Neural cell (in vitro differentiated cells): ENCODE measurements at regions not wholly inside any gene's neighbourhood (a gene's known extent, or its start where the extent isn't known, plus 50 kb on each side); places are given as distances from the start of the nearest gene placed in this dataset.

Source experiments
- H2AFZ ChIP-seq: fragments of 200-600, 300-800 bp; sonication (generic), shearing (Covaris generic); 2 replicates; pipeline ENCODE4 v1.6.0; 2014; ENCODE audit warnings: low read depth, mild to moderate bottlenecking, antibody characterized with exemption, low read length, moderate library complexity
- H3F3A ChIP-seq: fragments of 200-600 bp; shearing (Covaris generic); 2 replicates; pipeline ENCODE4 v1.6.1; 2016; ENCODE audit warnings: mild to moderate bottlenecking, moderate library complexity, mixed read lengths, antibody characterized with exemption, low read length; ENCODE audit not compliant: insufficient read depth, poor library complexity, severe bottlenecking
- H3K27ac ChIP-seq: fragments of 200-600, 300-800 bp; sonication (generic), shearing (Covaris generic); 2 replicates; pipeline ENCODE4 v1.5.1; 2014; ENCODE audit warnings: mild to moderate bottlenecking, low read length, moderate library complexity
- H3K27me3 ChIP-seq: fragments of 300-800, 200-600 bp; sonication (generic), shearing (Covaris generic); 2 replicates; pipeline ENCODE4 v1.6.0; 2014; ENCODE audit warnings: mild to moderate bottlenecking, low read depth, low read length, moderate library complexity; ENCODE audit not compliant: insufficient read depth
- H3K36me3 ChIP-seq: fragments of 300-800, 200-600 bp; sonication (generic), shearing (Covaris generic); 2 replicates; pipeline ENCODE4 v1.5.1; 2014; ENCODE audit warnings: mild to moderate bottlenecking, antibody characterized with exemption, low read length, moderate library complexity; ENCODE audit not compliant: insufficient read depth
- H3K4me2 ChIP-seq: fragments of 300-800, 200-600 bp; sonication (generic), shearing (Covaris generic); 2 replicates; pipeline ENCODE4 v1.6.0; 2014; ENCODE audit warnings: mild to moderate bottlenecking, low read length
- H3K4me3 ChIP-seq: fragments of 300-800, 200-600 bp; sonication (generic), shearing (Covaris generic); 2 replicates; pipeline ENCODE4 v1.5.1; 2014; ENCODE audit warnings: mild to moderate bottlenecking, low read length, moderate library complexity
- H3K79me2 ChIP-seq: fragments of 200-600 bp; shearing (Covaris generic); replicated peaks from 2 replicates; pipeline ENCODE4 v1.6.0; 2014; ENCODE audit warnings: mild to moderate bottlenecking, low read length, moderate library complexity; ENCODE audit not compliant: insufficient read depth
- H3K9ac ChIP-seq: fragments of 300-800, 200-600 bp; sonication (generic), shearing (Covaris generic); 2 replicates; pipeline ENCODE4 v1.6.1; 2016; ENCODE audit warnings: mild to moderate bottlenecking, low read length, mixed read lengths
- H3K9me2 ChIP-seq: fragments of 200-600 bp; shearing (Covaris generic); 2 replicates; pipeline ENCODE4 v1.6.1; 2016; ENCODE audit warnings: mild to moderate bottlenecking, low read length, mixed read lengths; ENCODE audit not compliant: insufficient read depth
- H3K9me3 ChIP-seq: fragments of 200-600, 300-800 bp; sonication (generic), shearing (Covaris generic); 2 replicates; pipeline ENCODE4 v1.6.1; 2016; ENCODE audit warnings: mild to moderate bottlenecking, mixed run types, low read length, moderate library complexity, mixed read lengths
- H4K20me1 ChIP-seq: fragments of 200-600 bp; shearing (Covaris generic); 2 replicates; pipeline ENCODE4 v1.6.1; 2016; ENCODE audit warnings: mild to moderate bottlenecking, mixed run types; ENCODE audit not compliant: insufficient read depth
- EP300 ChIP-seq: fragments of 450-650 bp; conservative IDR thresholded peaks from 2 replicates; pipeline ENCODE4 v1.6.1; 2014; ENCODE audit warnings: antibody characterized with exemption, mild to moderate bottlenecking, moderate library complexity; ENCODE audit not compliant: poor library complexity, severe bottlenecking
- EZH2 ChIP-seq: fragments of 200-600, 300-800 bp; shearing (Covaris generic), sonication (generic); IDR thresholded peaks from 2 replicates; pipeline ENCODE4 v1.6.1; 2014; ENCODE audit warnings: antibody characterized with exemption, low read length, borderline replicate concordance, mild to moderate bottlenecking; ENCODE audit not compliant: insufficient read depth, poor library complexity, severe bottlenecking
- MXI1 ChIP-seq: fragments of 450-650 bp; conservative IDR thresholded peaks from 2 replicates; pipeline ENCODE4 v1.6.1; 2014; ENCODE audit warnings: antibody characterized with exemption, mild to moderate bottlenecking; ENCODE audit not compliant: poor library complexity, severe bottlenecking
- POLR2AphosphoS5 ChIP-seq: IDR thresholded peaks from 2 replicates; pipeline ENCODE4 v1.6.1; 2012
- RAD21 ChIP-seq: fragments of 450-650 bp; conservative IDR thresholded peaks from 2 replicates; pipeline ENCODE4 v1.6.1; 2014; ENCODE audit warnings: antibody characterized with exemption, mild to moderate bottlenecking, moderate library complexity
- REST ChIP-seq: IDR thresholded peaks from 2 replicates; pipeline ENCODE4 v1.6.1; 2012; ENCODE audit warnings: borderline replicate concordance
- SMC3 ChIP-seq: fragments of 450-650 bp; conservative IDR thresholded peaks from 2 replicates; pipeline ENCODE4 v1.6.1; 2014; ENCODE audit warnings: antibody characterized with exemption, mild to moderate bottlenecking, moderate library complexity; ENCODE audit not compliant: poor library complexity
- TAF1 ChIP-seq: IDR thresholded peaks from 2 replicates; pipeline ENCODE4 v1.6.1; 2012; ENCODE audit warnings: low read depth
- TF ChIP-seq, protein P1 (sequence below): fragments of 450-650 bp; IDR thresholded peaks from 2 replicates; pipeline ENCODE4 v1.5.1; 2014; ENCODE audit warnings: antibody characterized with exemption, mild to moderate bottlenecking, moderate library complexity; ENCODE audit not compliant: poor library complexity, severe bottlenecking

- TF ChIP-seq MXI1 (no peak), TAF1 (no peak)
Measured at GRCh38 chr16:80463751-80464495, 76.9 kb upstream of the DYNLRB2 start (continued).

DNA sequence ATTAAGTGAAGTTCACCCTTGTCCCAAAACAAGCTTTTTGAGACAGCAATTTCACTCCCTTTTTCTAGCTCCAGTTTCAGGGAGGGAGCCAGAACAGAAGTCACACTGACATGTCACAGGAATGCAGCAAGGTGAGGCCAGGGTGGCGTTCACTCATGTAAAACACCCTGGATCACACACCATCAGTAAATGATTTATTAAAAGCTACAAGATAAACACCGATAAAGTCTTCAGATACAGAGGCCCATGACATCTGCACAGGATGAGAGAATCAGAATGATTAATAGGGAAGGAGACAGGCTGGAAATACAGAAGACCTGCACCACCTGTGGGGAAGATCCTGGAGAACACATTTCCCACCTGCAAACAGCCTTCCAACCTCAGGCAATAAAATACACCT lies 77.5 kb upstream of the DYNLRB2 start:
- no peaks in the 10 kb centered on the region for H4K20me1 ChIP-seq
- no peaks in the 10 kb centered on the region for H3K9me2 ChIP-seq
- H2AFZ ChIP-seq = no peak overlapping the region
- H3K4me3 ChIP-seq = no peak overlapping the region
- no peaks in the 10 kb centered on the region for H3K9me3 ChIP-seq
- no peak overlapping the region for H3K4me2 ChIP-seq
- H3K9ac ChIP-seq = no peak overlapping the region
- no peaks in the 10 kb centered on the region for H3K27me3 ChIP-seq
- no peaks in the 10 kb centered on the region for H3K79me2 ChIP-seq
- TF ChIP-seq REST (no peak), RAD21 (no peak), POLR2AphosphoS5 (no peak), EP300 (no peak), TAF1 (no peak)
- TF ChIP-seq, protein P1, sequence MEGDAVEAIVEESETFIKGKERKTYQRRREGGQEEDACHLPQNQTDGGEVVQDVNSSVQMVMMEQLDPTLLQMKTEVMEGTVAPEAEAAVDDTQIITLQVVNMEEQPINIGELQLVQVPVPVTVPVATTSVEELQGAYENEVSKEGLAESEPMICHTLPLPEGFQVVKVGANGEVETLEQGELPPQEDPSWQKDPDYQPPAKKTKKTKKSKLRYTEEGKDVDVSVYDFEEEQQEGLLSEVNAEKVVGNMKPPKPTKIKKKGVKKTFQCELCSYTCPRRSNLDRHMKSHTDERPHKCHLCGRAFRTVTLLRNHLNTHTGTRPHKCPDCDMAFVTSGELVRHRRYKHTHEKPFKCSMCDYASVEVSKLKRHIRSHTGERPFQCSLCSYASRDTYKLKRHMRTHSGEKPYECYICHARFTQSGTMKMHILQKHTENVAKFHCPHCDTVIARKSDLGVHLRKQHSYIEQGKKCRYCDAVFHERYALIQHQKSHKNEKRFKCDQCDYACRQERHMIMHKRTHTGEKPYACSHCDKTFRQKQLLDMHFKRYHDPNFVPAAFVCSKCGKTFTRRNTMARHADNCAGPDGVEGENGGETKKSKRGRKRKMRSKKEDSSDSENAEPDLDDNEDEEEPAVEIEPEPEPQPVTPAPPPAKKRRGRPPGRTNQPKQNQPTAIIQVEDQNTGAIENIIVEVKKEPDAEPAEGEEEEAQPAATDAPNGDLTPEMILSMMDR = no peak
- no peaks in the 10 kb centered on the region for H3F3A ChIP-seq
- H3K36me3 ChIP-seq = no peaks in the 10 kb centered on the region
- no peak overlapping the region for H3K27ac ChIP-seq

DNA sequence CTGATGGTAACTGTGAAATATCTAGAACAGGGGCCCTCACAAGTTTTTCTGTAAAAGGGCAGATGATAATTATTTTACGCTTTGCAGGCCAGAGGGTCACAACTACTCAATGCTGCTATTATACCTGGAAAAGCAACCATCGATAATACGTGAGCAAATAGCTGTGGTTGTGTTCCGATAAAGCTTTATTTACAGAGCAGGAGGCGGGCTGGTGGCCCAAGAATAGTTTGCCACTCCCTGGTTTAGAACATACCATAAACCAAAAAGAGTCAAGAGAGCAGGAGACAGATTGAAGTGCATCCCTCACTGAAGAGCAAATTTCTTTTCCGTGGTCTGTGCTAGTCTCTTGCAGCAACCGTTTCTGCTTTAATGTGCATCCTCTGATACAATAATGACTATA lies 77.9 kb upstream of the DYNLRB2 start:
- Histone ChIP-seq H3K9me2 (no peaks in the 10 kb centered on the region), H3K27me3 (no peaks in the 10 kb centered on the region), H3F3A (no peaks in the 10 kb centered on the region), H4K20me1 (no peaks in the 10 kb centered on the region), H3K27ac (no peak overlapping the region), H3K9ac (no peak overlapping the region), H3K4me3 (no peak overlapping the region), H3K79me2 (no peaks in the 10 kb centered on the region), H3K36me3 (no peaks in the 10 kb centered on the region), H2AFZ (no peak overlapping the region), H3K4me2 (no peak overlapping the region), H3K9me3 (no peaks in the 10 kb centered on the region)
- no peak for TF ChIP-seq SMC3
- TF ChIP-seq EZH2 = no peak
- no peak for TF ChIP-seq POLR2AphosphoS5
- no peak for TF ChIP-seq EP300
- TF ChIP-seq TAF1 = no peak
- no peak for TF ChIP-seq RAD21
- TF ChIP-seq MXI1 = no peak
- no peak for TF ChIP-seq REST
- TF ChIP-seq, protein P1 = no peak
